A172 (cell line): ENCODE measurements at regions not wholly inside any gene's neighbourhood (a gene's known extent, or its start where the extent isn't known, plus 50 kb on each side); places are given as distances from the start of the nearest gene placed in this dataset.
"Not testable (repeated sequence)": the region's sequence is repeated elsewhere in the genome, so short reads cannot be mapped to it uniquely, and the experiment has no call there.

ENCODE experiments used
- DNase-seq: peaks from one replicate; pipeline ENCODE4 v3.0.0-alpha.2; 2015; ENCODE audit warnings: low spot score

DNA sequence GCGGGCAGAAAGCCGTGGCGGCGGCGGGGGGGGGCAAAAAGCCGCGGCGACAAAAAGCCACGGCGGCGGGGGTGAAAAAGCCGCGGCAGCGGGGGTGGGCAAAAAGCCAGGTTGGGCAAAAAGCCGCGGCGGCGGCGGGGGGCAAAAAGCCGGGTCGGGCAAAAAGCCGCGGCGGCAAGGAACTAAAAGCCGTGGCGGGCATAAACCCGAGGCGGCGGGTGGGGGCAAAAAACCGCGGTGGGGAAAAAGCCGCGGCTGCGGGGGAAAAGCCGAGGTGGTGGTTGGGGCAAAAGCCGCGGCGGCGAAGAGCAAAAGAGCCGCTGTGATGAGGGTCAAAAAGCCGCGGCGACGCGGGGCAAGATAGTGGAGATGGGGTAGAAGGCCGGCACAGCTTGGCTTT is 1834.2 kb downstream of the FOXD4L5 start:
- DNase-seq = not testable (repeated sequence)

DNA sequence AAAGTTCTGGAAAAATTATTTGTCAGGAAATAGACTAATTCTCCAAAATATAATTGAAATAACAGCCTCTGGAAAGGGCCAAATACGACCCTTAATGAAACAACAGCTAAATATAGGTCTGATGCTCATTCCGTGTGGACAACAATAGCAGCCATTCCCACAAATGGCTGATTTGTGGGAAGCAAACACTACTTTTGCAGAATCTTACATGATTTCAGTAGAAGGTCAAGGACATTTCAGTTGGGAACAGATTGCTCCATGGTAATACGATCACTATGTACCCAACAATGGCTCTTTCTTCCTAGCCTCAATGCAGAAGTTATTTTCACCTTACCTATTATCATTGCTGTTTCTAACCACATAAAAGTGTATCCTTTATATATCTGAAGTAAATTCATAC is 1859.9 kb downstream of the FOXD4L5 start:
- DNase-seq = not testable (repeated sequence)

DNA sequence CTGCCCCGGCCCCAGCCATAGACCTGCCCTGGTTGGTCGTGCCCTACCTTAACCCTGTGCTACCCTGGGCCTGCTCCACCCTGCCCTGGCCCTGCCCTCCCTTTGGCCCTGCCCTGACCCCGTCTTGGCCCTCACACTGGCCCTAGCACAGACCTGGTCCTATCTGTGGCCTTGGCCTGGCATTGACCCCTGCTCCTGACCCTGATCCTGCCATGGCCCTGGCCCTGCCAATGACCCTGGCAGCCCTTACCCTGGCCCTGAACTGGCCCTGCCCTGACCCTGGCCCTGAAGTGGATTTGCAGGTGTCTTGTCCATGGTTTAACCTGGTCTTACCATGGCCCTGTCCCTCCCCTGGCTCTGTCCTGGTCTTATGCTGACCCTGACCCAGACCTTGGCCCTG is 1894.1 kb downstream of the FOXD4L5 start:
- not testable (repeated sequence) for DNase-seq

DNA sequence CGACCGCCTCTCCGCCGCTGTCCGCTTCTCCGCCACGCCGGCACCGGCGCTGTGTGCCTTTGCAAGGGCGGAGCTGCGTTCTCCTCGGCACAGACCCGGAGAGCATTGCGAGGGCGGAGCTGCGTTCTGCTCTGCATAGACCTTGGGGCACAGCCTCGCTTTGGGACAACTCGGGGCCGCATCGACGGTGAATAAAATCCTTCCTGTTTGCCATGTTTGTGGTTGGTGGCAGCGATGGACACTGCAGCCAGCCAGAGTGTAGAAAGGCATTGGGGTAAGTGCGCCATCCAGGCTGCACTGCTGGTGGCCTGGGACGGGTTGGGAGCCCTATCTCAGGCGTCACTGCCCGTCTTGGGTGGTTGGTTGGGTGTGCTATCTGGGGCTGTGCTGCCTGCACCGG is 1899.5 kb downstream of the FOXD4L5 start:
- DNase-seq = not testable (repeated sequence)

DNA sequence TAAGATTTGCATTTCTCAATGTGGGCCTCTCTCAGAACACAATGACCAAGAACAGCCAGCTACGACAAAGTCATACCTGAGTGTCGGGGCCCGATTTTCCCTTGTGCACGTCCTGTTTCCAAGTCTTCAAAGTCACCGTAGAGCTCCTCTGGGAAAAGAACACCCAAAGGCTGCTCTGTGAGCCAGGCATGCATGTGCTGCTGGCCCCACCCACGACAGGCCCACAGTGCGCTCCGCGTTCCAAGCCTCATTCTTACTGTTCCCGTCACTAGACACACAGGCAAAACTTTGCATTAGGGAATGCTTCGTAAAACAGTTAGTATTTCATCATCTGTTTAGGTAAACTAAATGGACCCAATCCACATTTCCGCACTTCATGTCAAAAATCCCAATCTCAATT is 1905.1 kb downstream of the FOXD4L5 start:
- DNase-seq = not testable (repeated sequence)

DNA sequence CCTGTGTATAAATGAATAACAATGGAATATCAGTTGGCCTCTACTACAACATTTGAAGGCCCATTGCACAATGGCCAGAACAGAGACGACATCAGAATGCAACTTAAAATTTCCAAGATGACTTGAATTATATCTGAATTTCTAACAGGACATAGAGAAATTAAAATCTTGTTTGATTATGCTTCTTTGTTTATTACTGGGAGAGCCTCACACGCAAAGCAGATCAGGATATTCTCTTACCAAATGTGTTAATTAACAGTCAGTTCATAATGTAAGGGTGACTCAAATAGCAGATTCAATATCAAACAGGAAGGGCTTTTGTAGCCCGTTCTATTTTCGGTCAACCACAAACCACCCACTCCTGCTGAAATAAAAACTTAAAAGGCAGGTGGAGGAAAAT is 1930.8 kb downstream of the FOXD4L5 start:
- not testable (repeated sequence) for DNase-seq

DNA sequence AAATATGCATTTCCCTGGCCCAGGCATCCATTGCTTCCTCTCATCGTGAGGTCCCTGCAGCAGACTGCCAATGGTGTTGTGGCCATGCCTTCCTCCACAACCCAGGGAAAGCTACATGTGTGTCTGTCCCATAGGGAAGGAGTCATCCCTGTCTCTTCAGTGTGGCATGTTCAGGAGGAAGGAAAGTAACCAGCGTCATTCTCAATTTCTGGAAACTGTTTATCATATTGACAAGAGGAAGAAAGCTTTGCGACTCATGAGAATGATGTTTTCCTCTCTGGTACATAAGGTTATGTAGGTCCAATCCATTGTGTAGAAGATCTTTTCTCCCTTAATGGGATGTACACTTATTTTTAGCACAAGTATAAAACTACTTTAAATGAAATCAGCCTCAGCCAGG is 1937.7 kb downstream of the FOXD4L5 start:
- DNase-seq = not testable (repeated sequence)

DNA sequence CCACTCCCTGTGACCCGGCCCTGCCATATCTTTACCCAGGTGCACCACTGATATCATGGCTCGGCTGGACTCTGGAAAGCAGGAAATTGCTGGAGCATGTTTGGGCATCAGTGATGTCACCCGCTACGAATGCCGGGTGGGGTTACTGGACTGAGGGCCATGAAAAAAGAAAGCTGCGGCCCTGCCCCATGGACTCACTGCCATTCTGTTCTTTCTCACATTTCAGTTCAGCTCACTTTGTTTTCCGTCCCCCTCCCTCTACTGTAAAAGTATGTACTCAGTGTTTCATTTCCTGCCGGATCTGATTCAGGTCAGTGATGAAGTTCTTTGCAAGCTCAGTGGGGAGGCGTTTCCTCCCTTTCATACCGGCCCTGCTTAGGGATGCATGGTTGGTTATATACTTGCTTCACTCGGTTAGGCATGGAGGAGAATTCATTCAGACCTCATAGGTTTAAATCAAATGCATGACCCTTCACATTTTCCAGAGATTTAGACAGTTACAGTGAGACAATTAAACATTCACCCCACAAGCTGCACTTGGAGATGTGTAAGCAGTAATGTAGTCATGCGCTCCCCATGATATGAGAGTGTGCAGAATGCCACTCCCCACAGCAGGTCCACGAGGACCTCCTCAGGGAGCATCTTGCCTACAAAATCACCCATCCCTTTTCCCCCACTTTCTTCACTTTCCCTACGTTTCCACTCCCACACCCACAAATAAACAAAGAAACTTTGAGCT is 1938.5 kb downstream of the FOXD4L5 start:
- peak; percentile 78 for DNase-seq

DNA sequence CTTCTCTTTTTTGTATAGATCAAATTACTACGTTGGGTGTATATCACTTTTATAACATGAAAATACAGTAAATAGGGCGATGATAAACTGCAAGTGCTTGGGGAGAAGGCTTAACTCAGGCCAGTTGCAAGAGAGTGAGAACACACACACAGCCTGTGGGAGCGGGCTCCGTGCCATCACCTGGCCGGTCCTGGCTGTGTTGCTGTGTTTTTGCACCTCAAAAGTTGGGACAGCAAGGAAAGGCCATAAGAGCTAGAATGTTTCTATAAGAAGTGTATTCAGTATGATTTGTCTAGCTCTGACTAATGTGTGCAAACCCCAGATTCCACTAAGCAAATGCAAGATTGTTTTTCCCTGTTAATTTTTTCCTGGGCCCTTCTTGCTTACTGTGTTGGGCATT is 1940.6 kb downstream of the FOXD4L5 start:
- DNase-seq = not testable (repeated sequence)

DNA sequence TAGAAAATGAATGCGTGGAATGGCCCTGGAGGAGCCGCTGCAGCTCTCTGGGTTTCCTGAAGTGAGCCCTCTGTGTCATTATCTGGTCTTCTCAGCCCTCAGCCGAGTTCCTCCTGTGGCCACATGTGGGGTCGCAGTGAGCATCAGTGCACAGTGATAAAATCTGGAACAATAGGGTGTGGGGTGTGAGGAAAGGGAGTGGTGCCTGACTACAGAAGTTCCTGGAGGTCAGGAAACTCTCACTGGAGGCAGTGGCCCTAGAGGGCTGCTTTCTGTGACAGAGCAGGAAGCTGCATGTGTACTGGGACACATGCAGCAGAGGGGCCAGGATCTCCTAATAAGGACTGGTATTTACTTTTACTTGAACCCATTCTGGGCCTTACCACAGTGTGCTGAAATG is 1942.5 kb downstream of the FOXD4L5 start:
- DNase-seq = peak; percentile 18

DNA sequence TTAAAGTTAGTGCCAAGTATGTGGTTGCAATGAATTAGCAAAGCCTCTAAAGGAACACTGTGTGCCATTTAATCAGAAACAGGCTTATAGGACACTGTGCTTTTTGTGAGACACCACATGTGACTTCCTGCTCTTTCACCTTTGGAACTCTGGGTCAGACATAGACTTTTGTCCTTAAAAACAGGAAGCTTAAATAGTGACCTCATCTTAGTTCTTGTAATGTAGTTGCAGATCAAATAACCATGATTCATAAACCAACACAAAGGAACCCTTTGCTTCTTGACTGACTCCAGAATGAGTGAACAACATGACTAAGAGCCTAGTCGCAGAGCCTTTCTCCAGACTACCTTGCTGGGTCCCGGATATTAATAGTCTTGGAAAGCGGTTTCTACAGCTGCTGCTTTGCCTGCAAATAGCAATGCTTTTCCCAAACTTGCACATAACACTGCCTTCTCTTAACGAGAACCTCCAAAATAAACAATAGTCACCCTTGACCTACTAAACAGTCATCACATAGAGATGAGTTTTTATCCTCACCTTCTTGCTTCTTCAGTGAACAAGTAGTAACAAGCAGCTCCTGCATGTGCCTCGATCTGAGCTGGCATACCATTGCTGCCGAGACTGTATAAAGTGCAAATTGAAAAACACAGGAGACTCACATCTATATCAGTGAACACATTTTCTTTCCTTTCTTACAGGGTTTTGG is 1947.0 kb downstream of the FOXD4L5 start:
- DNase-seq = peak; percentile 62

DNA sequence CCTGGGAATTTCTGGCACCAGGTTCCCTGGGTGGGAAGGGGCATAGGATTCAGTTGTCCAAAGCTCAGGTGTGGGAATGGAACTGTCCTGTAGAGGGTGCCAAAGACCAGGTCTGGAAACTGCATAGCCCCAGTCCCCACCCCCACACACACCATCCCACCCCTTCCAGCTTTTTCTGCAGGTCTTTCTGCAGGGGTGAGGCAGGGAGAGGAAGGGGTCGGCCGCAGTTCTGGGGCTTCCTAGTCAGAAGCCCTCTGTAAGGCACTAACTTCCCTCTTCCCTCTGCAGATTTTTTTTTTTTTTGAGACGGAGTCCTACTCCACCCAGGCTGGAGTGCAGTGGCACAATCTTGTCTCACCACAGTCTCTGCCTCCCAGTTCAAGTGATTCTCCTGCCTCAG is 1949.7 kb downstream of the FOXD4L5 start:
- not testable (repeated sequence) for DNase-seq

DNA sequence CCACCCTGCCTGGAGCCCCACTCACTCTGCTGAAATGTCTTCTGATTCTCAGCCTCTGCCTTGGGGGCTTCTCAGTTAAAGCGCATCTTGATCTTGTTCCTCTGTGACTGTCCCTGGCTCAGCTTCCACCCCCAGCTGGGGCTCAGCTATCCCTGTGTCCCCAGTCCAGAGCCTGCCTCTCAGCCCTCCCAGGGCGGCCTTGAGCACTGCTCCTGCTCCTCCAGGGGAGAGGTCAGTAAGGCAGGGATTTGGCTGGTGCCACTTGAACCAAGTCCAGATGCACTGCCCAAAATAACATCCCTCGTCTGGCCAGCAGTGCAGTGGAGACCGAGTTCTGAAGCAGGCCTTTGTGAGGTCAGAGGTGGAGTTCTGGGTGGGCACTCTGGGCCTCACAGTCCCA is 1950.8 kb downstream of the FOXD4L5 start:
- DNase-seq = not testable (repeated sequence)

DNA sequence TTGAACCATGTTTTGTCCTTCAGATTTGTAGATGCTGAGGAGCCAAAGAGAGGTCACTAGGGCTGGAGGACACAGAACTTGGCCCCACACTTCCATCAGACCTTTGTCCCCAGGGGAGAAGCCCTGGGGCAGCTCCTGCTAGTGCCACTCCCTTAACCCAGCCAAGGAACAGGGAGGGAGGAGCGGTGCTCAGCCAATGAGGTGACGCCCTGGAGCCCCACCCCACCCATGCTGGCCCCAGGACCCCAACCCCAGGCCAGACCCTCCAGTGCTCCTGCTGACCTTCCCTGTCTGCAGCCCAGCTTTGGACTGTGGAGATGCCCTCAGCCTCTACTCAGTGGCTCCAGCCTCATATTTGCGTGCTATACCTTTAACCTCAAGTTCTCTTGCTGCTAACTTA is 1951.9 kb downstream of the FOXD4L5 start:
- not testable (repeated sequence) for DNase-seq

DNA sequence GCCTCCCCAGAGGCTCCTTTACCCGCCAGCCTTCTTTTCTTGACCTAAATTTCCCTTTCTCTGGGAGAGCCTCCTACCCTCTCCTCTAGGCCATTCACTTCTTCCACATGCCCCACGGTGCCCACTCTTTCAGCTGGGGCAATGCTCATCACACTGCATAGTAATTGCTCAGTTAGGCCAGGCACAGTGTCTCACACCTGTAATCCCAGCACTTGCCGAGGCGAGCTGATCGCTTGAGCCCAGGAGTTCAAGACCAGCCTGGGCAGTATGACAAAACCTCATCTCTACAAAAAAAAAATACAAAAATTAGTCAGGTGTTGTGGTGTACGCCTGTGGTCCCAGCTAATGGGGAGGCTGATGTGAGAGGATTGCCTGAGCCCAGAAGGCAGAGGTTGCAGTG is 1956.7 kb downstream of the FOXD4L5 start:
- not testable (repeated sequence) for DNase-seq

DNA sequence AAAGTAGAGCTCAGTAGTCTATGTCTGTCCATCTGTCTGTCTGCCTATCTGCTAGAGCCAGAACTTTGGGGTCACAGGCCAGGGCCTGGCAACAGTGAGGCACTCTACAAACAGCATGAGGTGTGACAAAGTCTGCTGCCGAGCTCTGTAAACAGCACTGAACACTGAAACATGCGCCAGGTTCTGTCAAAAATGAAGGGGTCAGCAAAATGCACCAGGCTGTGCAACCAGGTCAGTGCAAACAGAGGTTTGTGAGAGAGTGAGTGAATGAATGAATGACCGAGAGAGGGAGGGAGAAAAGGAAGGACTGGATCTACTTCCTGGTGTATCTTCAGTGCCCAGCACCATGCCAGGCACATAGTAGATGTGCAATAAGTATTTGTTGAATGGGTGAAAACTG is 1957.8 kb downstream of the FOXD4L5 start:
- DNase-seq = not testable (repeated sequence)

DNA sequence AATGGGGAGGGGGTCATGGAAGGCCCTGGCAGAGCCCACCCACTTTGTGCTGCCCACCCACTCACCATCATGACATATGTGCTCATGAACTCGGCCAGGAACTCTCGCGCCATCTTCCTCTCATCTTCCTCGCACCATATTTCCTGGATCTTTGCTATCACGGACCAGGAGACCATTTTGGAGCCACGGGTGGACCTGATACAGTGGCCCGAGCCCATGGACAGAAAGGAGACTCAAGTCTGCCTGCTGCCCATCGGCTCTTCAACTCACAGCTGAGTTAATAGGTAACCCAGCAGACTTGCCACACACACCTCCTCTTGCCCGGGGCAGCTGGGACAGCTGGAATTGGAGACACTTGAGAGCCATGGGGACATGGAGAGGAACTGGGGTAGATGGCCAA is 1958.3 kb downstream of the FOXD4L5 start:
- DNase-seq = not testable (repeated sequence)

DNA sequence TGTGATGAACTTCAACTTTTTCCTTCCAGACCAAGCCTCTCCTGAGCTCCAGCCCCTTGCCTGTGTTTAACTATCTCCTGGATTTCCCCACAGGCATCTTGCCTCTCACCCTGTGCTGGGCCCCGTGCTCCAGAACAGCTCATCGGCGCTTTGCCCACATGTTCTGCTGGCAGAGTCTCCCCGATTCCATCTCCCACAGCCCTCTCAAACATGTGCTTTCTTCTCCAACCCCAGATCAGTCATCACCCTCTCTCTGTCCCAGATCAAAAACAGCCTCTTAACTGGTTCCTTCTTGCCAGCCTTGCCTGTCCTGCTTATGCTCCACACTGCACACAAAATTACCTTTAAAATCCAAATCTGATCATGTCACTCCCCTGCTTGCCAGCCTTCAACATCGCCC is 1959.3 kb downstream of the FOXD4L5 start:
- not testable (repeated sequence) for DNase-seq

DNA sequence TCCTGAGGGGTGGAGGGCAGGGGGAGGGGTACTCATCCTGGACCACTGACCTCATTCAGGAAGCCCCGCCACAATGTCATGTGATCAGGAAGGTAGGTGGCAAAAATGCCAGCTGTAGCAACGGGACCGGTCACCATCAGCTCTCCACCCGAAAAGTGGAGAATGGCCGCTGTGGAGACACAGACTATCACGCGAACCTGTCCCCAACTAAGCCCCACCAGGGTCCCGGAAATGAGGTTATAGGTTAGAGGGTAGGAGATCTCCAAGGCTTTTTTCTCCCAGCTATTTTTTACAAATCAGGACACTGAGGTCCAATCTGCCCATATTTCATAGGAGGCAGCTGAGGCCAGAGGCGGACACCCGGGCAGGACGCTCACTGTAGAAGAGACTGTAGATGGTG is 1966.9 kb downstream of the FOXD4L5 start:
- DNase-seq = not testable (repeated sequence)

DNA sequence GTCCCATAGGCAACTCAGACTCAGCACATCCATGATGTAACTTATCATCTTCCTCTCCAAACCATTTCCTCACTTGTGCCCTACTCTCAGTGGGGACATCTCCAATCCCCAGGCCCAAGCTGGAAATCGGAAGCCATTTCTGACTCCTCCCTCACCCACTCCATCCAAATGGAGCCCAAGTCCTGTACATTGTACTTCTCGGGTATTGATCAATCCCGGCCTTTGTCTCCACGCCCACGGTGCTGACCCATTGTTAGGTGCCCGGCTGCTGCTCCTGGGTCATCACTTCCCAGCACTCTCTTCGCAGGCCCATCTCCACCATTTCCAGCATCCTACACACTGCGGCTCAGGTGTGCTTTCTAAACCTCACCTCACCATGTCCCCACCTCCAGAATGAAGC is 1969.6 kb downstream of the FOXD4L5 start:
- not testable (repeated sequence) for DNase-seq

DNA sequence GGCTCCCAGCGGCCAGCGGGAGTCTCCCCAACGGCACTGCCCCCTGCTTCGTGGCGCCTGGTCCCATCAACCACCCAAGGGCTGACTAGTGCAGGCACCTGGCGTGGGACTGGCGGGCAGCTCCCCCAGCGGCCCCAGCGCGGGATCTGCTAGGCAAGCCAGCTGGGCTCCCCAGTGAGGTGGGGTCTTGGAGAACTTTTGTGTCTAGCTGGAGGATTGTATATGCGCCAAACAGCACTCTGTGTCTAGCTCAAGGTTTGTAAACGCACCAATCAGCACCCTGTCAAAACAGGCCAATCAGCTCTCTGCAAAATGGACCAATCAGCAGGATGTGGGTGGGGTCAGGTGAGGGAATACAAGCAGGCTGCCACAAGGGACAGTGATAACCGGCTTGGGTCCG is 1988.2 kb downstream of the FOXD4L5 start:
- DNase-seq = not testable (repeated sequence)

DNA sequence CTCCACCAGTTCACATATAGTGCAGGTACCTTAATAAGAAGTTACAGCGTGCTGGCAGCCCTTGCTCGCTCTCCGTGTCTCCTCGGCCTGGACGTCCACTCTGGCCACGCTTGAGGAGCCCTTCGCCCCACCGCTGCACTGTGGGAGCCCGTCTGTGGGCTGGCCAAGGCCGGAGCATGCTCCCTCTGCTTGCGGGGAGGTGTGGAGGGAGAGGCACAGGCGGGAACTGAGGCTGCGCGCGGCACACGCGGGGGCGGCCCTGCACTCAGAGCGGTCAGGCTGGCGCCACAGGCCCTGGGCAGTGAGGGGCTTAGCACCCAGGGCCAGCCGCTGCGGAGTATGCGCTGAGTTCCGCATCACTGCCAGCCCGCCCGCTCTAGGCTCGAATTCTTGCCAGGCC is 1988.6 kb downstream of the FOXD4L5 start:
- not testable (repeated sequence) for DNase-seq

DNA sequence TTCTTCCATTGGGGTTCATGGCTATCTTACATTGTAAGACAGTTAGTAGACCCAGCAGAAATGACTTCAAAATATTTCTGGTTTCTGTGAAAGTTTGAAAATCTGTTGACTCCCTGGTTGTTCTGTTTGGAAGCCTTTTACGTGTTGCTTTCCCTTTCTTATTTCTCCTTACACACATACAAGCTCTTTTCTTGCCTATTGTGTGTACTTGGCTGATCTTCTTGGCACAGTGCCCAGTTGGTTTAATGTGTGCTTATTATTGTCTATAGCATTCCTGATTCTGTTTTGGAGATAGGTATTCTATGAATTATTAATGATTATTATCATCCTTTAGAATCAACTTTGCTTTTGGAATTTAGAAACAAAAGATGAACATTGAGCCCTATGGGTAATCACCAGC is 1995.0 kb downstream of the FOXD4L5 start:
- DNase-seq = not testable (repeated sequence)
